Neural crest cell (in vitro differentiated cells): ENCODE measurements at regions not wholly inside any gene's neighbourhood (a gene's known extent, or its start where the extent isn't known, plus 50 kb on each side); places are given as distances from the start of the nearest gene placed in this dataset.

Experiments used
- DNase-seq: peaks from one replicate; pipeline ENCODE4 v3.0.0; 2021; ENCODE audit warnings: low read depth, mixed read lengths, low spot score
- H3K27ac Mint-ChIP-seq: one replicate; pipeline ENCODE4 v1.8.0; 2021; ENCODE audit warnings: mild to moderate bottlenecking, mixed read lengths; ENCODE audit not compliant: unreplicated experiment
- H3K27me3 Mint-ChIP-seq: 2 replicates; pipeline ENCODE4 v1.8.0; 2021; ENCODE audit warnings: low read depth, mild to moderate bottlenecking, mixed read lengths
- H3K36me3 Mint-ChIP-seq: 2 replicates; pipeline ENCODE4 v1.8.0; 2021; ENCODE audit warnings: low read depth, mild to moderate bottlenecking, mixed read lengths
- H3K4me1 Mint-ChIP-seq: 2 replicates; pipeline ENCODE4 v1.8.0; 2021; ENCODE audit warnings: mixed read lengths
- H3K4me3 Mint-ChIP-seq: one replicate; pipeline ENCODE4 v1.8.0; 2021; ENCODE audit warnings: mild to moderate bottlenecking, mixed read lengths
- H3K9me3 Mint-ChIP-seq: 2 replicates; pipeline ENCODE4 v1.8.0; 2021; ENCODE audit warnings: mixed read lengths
- TF ChIP-seq, protein P1 (sequence below): fragments of 200-600 bp; sonication (generic); conservative IDR thresholded peaks from 2 replicates; pipeline ENCODE4 v1.5.0; 2021; ENCODE audit warnings: antibody characterized with exemption, mild to moderate bottlenecking

DNA sequence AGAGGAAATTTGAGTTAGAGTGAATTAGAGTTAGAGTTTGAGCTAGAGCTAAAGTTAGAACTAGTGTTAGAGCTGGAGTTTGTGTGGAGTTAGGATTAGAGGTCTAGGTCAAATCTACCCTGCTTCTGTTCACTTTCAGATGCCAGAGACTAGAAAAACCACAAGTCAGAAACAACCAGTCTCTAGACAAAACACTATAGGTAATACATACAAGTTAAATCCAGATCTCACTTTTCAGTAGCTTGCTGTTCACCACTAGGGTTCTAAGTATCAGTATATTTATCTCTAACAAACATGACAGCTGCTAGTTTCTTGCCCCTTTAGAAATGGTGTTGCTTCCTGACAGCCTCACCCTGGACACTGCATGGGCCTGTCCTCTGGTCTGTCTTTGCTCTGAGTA, 300.7 kb downstream of the ARAP2 start:
- Mint-ChIP-seq H3K9me3 (peaks cover 2% of the 10 kb centered on the region), H3K4me1 (no peaks in the 10 kb centered on the region), H3K27ac (no peak overlapping the region), H3K4me3 (no peak overlapping the region), H3K27me3 (no peaks in the 10 kb centered on the region), H3K36me3 (no peaks in the 10 kb centered on the region)
- TF ChIP-seq, protein P1, sequence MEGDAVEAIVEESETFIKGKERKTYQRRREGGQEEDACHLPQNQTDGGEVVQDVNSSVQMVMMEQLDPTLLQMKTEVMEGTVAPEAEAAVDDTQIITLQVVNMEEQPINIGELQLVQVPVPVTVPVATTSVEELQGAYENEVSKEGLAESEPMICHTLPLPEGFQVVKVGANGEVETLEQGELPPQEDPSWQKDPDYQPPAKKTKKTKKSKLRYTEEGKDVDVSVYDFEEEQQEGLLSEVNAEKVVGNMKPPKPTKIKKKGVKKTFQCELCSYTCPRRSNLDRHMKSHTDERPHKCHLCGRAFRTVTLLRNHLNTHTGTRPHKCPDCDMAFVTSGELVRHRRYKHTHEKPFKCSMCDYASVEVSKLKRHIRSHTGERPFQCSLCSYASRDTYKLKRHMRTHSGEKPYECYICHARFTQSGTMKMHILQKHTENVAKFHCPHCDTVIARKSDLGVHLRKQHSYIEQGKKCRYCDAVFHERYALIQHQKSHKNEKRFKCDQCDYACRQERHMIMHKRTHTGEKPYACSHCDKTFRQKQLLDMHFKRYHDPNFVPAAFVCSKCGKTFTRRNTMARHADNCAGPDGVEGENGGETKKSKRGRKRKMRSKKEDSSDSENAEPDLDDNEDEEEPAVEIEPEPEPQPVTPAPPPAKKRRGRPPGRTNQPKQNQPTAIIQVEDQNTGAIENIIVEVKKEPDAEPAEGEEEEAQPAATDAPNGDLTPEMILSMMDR, result no peak
- DNase-seq, result no peak

DNA sequence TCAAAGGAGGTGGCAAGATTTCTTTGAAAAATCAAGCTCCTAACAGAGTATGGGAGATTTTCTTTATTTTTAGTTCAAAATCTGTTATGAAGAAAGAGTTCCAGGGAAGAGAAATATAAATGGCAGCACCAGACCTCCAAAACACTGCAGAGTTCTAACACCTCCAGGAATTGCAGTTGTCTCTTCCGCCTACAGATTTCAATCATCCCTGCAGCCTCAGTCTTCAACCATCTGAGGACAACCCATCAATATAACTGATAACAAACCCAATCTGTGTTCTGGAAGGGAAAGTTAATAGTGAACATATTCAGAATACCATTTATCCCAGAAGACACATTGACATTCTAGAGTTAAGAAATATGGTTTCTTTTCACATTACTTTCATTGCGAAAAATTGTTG, 296.1 kb downstream of the ARAP2 start:
- no peak for DNase-seq
- H3K4me1 Mint-ChIP-seq, result no peaks in the 10 kb centered on the region
- TF ChIP-seq, protein P1, result no peak
- H3K9me3 Mint-ChIP-seq, result peaks cover 5% of the 10 kb centered on the region
- H3K27me3 Mint-ChIP-seq, result no peaks in the 10 kb centered on the region
- no peak overlapping the region for H3K4me3 Mint-ChIP-seq
- no peak overlapping the region for H3K27ac Mint-ChIP-seq
- H3K36me3 Mint-ChIP-seq, result no peaks in the 10 kb centered on the region

GRCh38 chr4:35950442-35950841, 293.9 kb downstream of the ARAP2 start:
- no peak overlapping the region for H3K27ac Mint-ChIP-seq

DNA sequence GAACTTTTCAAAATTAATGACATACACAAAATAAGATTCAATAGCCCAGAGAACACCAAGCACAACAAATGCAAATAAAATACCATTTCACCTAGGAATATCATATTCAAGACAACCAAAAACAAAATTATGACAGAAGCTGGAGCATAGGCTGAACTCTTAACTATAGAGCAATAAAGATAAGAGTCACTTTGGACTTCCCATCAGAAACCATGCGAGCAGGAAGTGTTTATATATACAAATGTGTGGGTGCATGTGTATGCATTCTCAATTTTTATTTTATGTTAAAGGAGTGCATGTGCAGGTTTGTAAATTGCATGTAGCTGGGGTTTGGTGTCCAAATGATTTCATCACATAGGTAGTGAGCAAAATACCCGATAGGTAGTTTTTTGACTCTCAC, 291.6 kb downstream of the ARAP2 start:
- peaks cover 14% of the 10 kb centered on the region for H3K9me3 Mint-ChIP-seq
- no peaks in the 10 kb centered on the region for H3K27me3 Mint-ChIP-seq
- no peak overlapping the region for H3K4me3 Mint-ChIP-seq
- no peaks in the 10 kb centered on the region for H3K36me3 Mint-ChIP-seq
- no peak overlapping the region for H3K27ac Mint-ChIP-seq
- H3K4me1 Mint-ChIP-seq, result no peaks in the 10 kb centered on the region
- TF ChIP-seq, protein P1, result no peak
- DNase-seq, result no peak

More at GRCh38 chr4:35950442-35950841, 293.9 kb downstream of the ARAP2 start:
- Mint-ChIP-seq H3K9me3 (peaks cover 11% of the 10 kb centered on the region), H3K27me3 (no peaks in the 10 kb centered on the region), H3K4me3 (no peak overlapping the region), H3K4me1 (no peaks in the 10 kb centered on the region), H3K36me3 (no peaks in the 10 kb centered on the region)
- TF ChIP-seq, protein P1, result no peak
- no peak for DNase-seq

GRCh38 chr4:35963383-35963782, 280.9 kb downstream of the ARAP2 start:
- TF ChIP-seq, protein P1, result no peak
- Mint-ChIP-seq H3K9me3 (peaks cover 4% of the 10 kb centered on the region), H3K4me3 (no peak overlapping the region), H3K27me3 (no peaks in the 10 kb centered on the region), H3K36me3 (no peaks in the 10 kb centered on the region), H3K27ac (no peak overlapping the region), H3K4me1 (peaks cover 4% of the 10 kb centered on the region)
- no peak for DNase-seq
